H1 (cell line): ENCODE measurements at regions not wholly inside any gene's neighbourhood (a gene's known extent, or its start where the extent isn't known, plus 50 kb on each side); places are given as distances from the start of the nearest gene placed in this dataset.

Experiments
- CTCF ChIA-PET: fragments of 300-600 bp; sonication (Branson Sonifier 250); formaldehyde crosslinking; loops from one replicate; lab custom pipeline; 2021; ENCODE audit not compliant: partially characterized antibody; lab: Charles Lee
- POLR2A ChIA-PET: fragments of 300-600 bp; sonication (Branson Sonifier 250); formaldehyde crosslinking; loops from one replicate; lab custom pipeline; 2021; ENCODE audit warnings: inconsistent platforms; ENCODE audit not compliant: partially characterized antibody; lab: Charles Lee
- DNase-seq, 2 experiments: peaks; one replicate each; pipeline versions ENCODE4 v3.0.0 to v3.0.0-alpha.2; 2010 to 2022; ENCODE audit warnings: low spot score in 2 of 2, low read depth in 1 of 2, mixed read lengths in 1 of 2
- FAIRE-seq: peaks from 2 replicates; lab custom pipeline; 2011; peaks lifted over from hg19 to GRCh38; lab: Jason Lieb, UNC
- H2AFZ ChIP-seq: 2 replicates; pipeline ENCODE4 v1.8.1; 2012; ENCODE audit warnings: low read length, inconsistent platforms
- H2AK5ac ChIP-seq: 2 replicates; pipeline ENCODE4 v1.6.1; 2013; ENCODE audit warnings: low read depth, low read length
- H2BK120ac ChIP-seq: replicated peaks from 2 replicates; pipeline ENCODE3; 2013; ENCODE audit warnings: low read depth, low read length, inconsistent platforms
- H2BK12ac ChIP-seq: 2 replicates; pipeline ENCODE4 v1.6.1; 2013; ENCODE audit warnings: low read depth, low read length
- H2BK15ac ChIP-seq: 2 replicates; pipeline ENCODE4 v1.6.1; 2013; ENCODE audit warnings: low read length
- H2BK20ac ChIP-seq: 2 replicates; pipeline ENCODE4 v1.6.1; 2013; ENCODE audit warnings: low read length
- H2BK5ac ChIP-seq: 2 replicates; pipeline ENCODE4 v1.6.1; 2013; ENCODE audit warnings: low read depth, low read length
- H3K14ac ChIP-seq: 2 replicates; pipeline ENCODE4 v1.6.1; 2013; ENCODE audit warnings: inconsistent platforms; ENCODE audit not compliant: insufficient read length
- H3K18ac ChIP-seq: 2 replicates; pipeline ENCODE4 v1.6.1; 2013; ENCODE audit warnings: low read length; ENCODE audit errors: extremely low read depth
- H3K23ac ChIP-seq: 2 replicates; pipeline ENCODE4 v1.6.1; 2013; ENCODE audit warnings: inconsistent platforms; ENCODE audit not compliant: insufficient read length
- H3K23me2 ChIP-seq: 2 replicates; pipeline ENCODE4 v1.6.1; 2013; ENCODE audit warnings: low read depth, low read length
- H3K27ac ChIP-seq: 2 replicates; pipeline ENCODE4 v1.6.1; 2011; ENCODE audit warnings: low read depth, low read length, inconsistent platforms
- H3K27me3 ChIP-seq, 4 experiments: replicated peaks in 1 of 4; 1 replicate in 1 of 4; 2 replicates in 3 of 4; pipeline versions ENCODE4 v1.6.1 to v1.8.1; 2011 to 2013; ENCODE audit warnings: low read length in 3 of 4, mild to moderate bottlenecking in 3 of 4, inconsistent platforms in 2 of 4, mixed read lengths in 2 of 4, moderate library complexity in 1 of 4; ENCODE audit not compliant: control insufficient read depth in 3 of 4, insufficient read depth in 3 of 4; ENCODE audit errors: extremely low read depth in 1 of 4
- H3K36me3 ChIP-seq, 4 experiments: 2 replicates each; pipeline versions ENCODE4 v1.6.1 to v1.8.1; 2011 to 2013; ENCODE audit warnings: mild to moderate bottlenecking in 4 of 4, low read length in 3 of 4, moderate library complexity in 2 of 4, control low read depth in 1 of 4, inconsistent platforms in 1 of 4; ENCODE audit not compliant: insufficient read depth in 4 of 4, control insufficient read depth in 2 of 4
- H3K4ac ChIP-seq: replicated peaks from 2 replicates; pipeline ENCODE3; 2013; ENCODE audit warnings: low read length, low read depth, mixed read lengths, inconsistent platforms; ENCODE audit not compliant: insufficient read length
- H3K4me1 ChIP-seq, 4 experiments: replicated peaks in 1 of 4; 1 replicate in 1 of 4; 2 replicates in 3 of 4; pipeline versions ENCODE4 v1.6.1 to v1.8.1; 2011 to 2013; ENCODE audit warnings: low read length in 3 of 4, inconsistent platforms in 2 of 4, mixed read lengths in 1 of 4; ENCODE audit not compliant: insufficient read depth in 4 of 4, control insufficient read depth in 3 of 4
- H3K4me2 ChIP-seq, 2 experiments: 2 replicates each; pipeline versions ENCODE4 v1.6.1 to v1.8.1; 2011 to 2013; ENCODE audit warnings: low read depth in 2 of 2, low read length in 2 of 2, control low read depth in 1 of 2, inconsistent platforms in 1 of 2, mild to moderate bottlenecking in 1 of 2; ENCODE audit not compliant: insufficient read depth in 1 of 2
- H3K4me3 ChIP-seq, 4 experiments: fragments of 200-600, 300-600 bp in 1 of 4; sonication (generic), shearing (Covaris generic), sonication (Bioruptor Twin) in 1 of 4; 2 replicates each; pipeline versions ENCODE4 v1.5.1 to v1.8.1; 2011 to 2016; ENCODE audit warnings: low read length in 4 of 4, low read depth in 3 of 4, control low read depth in 2 of 4, inconsistent platforms in 2 of 4, mild to moderate bottlenecking in 2 of 4, mixed read lengths in 1 of 4, moderate library complexity in 1 of 4; ENCODE audit not compliant: insufficient read depth in 2 of 4; ENCODE audit errors: extremely low read depth in 1 of 4
- H3K56ac ChIP-seq: replicated peaks from 2 replicates; pipeline ENCODE3; 2013; ENCODE audit warnings: low read depth, mild to moderate bottlenecking, mixed read lengths, low read length, inconsistent platforms; ENCODE audit not compliant: insufficient read length
- H3K79me1 ChIP-seq: 2 replicates; pipeline ENCODE4 v1.6.1; 2013; ENCODE audit warnings: low read depth, low read length, control low read depth
- H3K79me2 ChIP-seq, 2 experiments: 2 replicates each; pipeline versions ENCODE4 v1.6.1 to v1.8.1; 2012 to 2013; ENCODE audit warnings: low read length in 2 of 2, mild to moderate bottlenecking in 2 of 2, inconsistent platforms in 1 of 2; ENCODE audit not compliant: insufficient read depth in 2 of 2, control insufficient read depth in 1 of 2
- H3K9ac ChIP-seq, 4 experiments: replicated peaks in 1 of 4; 1 replicate in 1 of 4; 2 replicates in 3 of 4; pipeline versions ENCODE4 v1.6.1 to v1.8.1; 2011 to 2013; ENCODE audit warnings: low read depth in 3 of 4, low read length in 3 of 4, control low read depth in 2 of 4, mild to moderate bottlenecking in 2 of 4, moderate library complexity in 2 of 4, inconsistent platforms in 1 of 4; ENCODE audit errors: extremely low read depth in 1 of 4
- H3K9me3 ChIP-seq, 2 experiments: 2 replicates each; pipeline versions ENCODE4 v1.6.1 to v1.8.1; 2012 to 2013; ENCODE audit warnings: mild to moderate bottlenecking in 2 of 2, moderate library complexity in 2 of 2, control low read depth in 1 of 2, inconsistent platforms in 1 of 2, low read depth in 1 of 2, low read length in 1 of 2, mixed read lengths in 1 of 2; ENCODE audit not compliant: insufficient read depth in 2 of 2
- H4K20me1 ChIP-seq, 2 experiments: replicated peaks in 1 of 2; 2 replicates each; pipeline versions ENCODE3 to v1.8.1; 2011 to 2013; ENCODE audit warnings: inconsistent platforms in 2 of 2, low read length in 2 of 2, mild to moderate bottlenecking in 1 of 2; ENCODE audit not compliant: insufficient read depth in 2 of 2, control insufficient read depth in 1 of 2
- H4K5ac ChIP-seq: 2 replicates; pipeline ENCODE4 v1.6.1; 2013; ENCODE audit warnings: low read length, low read depth, mixed read lengths, inconsistent platforms; ENCODE audit not compliant: insufficient read length
- H4K8ac ChIP-seq: 2 replicates; pipeline ENCODE4 v1.8.0; 2013; ENCODE audit warnings: mild to moderate bottlenecking, moderate library complexity, low read length, inconsistent platforms; ENCODE audit not compliant: insufficient read depth; ENCODE audit errors: extremely low read depth
- H4K91ac ChIP-seq: replicated peaks from 2 replicates; pipeline ENCODE3; 2013; ENCODE audit warnings: low read length, mixed read lengths, inconsistent platforms; ENCODE audit not compliant: insufficient read length
- BCL11A ChIP-seq, 2 experiments: IDR thresholded peaks; one replicate each; pipeline ENCODE4 v1.6.1; 2011; ENCODE audit warnings: low read depth in 2 of 2, low read length in 2 of 2, mild to moderate bottlenecking in 2 of 2
- CBX5 ChIP-seq: fragments of 300-800, 300-1000 bp; sonication (generic); IDR thresholded peaks from 2 replicates; pipeline ENCODE4 v1.7.1; 2016; ENCODE audit warnings: antibody characterized with exemption, low read length, low read depth
- E2F6 ChIP-seq: IDR thresholded peaks from 2 replicates; pipeline ENCODE4 v1.6.1; 2012; ENCODE audit warnings: inconsistent platforms
- KDM1A ChIP-seq: fragments of 200-600, 300-600 bp; sonication (generic); IDR thresholded peaks from 2 replicates; pipeline ENCODE4 v1.7.1; 2016; ENCODE audit warnings: mild to moderate bottlenecking, low read length, borderline replicate concordance
- KDM4A ChIP-seq: IDR thresholded peaks from one replicate; pipeline ENCODE4 v1.7.1; 2012; ENCODE audit warnings: low read depth, mild to moderate bottlenecking, moderate library complexity, low read length, inconsistent platforms; ENCODE audit not compliant: severe bottlenecking
- SUZ12 ChIP-seq: fragments of 200-600 bp; sonication (generic); IDR thresholded peaks from 2 replicates; pipeline ENCODE4 v1.6.1; 2012; ENCODE audit warnings: mild to moderate bottlenecking, inconsistent platforms, low read length, moderate library complexity, mixed read lengths
- WGBS, 2 experiments: shearing (Covaris generic) in 1 of 2; methylation state at CpG; one replicate each; pipeline versions ENCODE4 v1.1.6 to v1.1.7; 2013 to 2015; ENCODE audit warnings: low lambda C conversion rate in 2 of 2, mixed read lengths in 2 of 2, inconsistent platforms in 1 of 2, low coverage in 1 of 2, missing lambda C conversion rate in 1 of 2; ENCODE audit not compliant: insufficient replicate concordance in 2 of 2, insufficient coverage in 1 of 2, insufficient read length in 1 of 2; ENCODE audit errors: extremely low coverage in 1 of 2, missing lambda C conversion rate in 1 of 2; 5-methylcytosine and 5-hydroxymethylcytosine counted together

GRCh38 chr1:94614168-94614815 is 72.7 kb upstream of the F3 start:
- WGBS, 2 experiments: 91% methylated on average over 8 of the region's 8 CpGs; no CpG with 5 or more reads in 1 of the 2 experiments
- H3K9me3 ChIP-seq: no peaks in the 10 kb centered on the region; a peak in 1 of 4 replicates
- H3K23me2 ChIP-seq: no peaks in the 10 kb centered on the region
- DNase-seq (no peak), FAIRE-seq (no peak)
- H3K9ac ChIP-seq: no peak overlapping the region
- no peak overlapping the region for H3K27ac ChIP-seq
- H3K27me3 ChIP-seq: no peaks in the 10 kb centered on the region
- H4K8ac ChIP-seq: no peak overlapping the region
- no peaks in the 10 kb centered on the region for H3K36me3 ChIP-seq
- H4K91ac ChIP-seq: no peak overlapping the region
- no peak overlapping the region for H4K5ac ChIP-seq
- H3K4me1 ChIP-seq: no peaks in the 10 kb centered on the region; a peak in 1 of 7 replicates
- CTCF ChIA-PET: interaction anchor here (0.6 to 2.3 kb wide), 3 partner anchors 12 to 24 kb away, joined by 3 to 9 read pairs (median 3); no protein-coding TSS in a partner anchor
- no peak overlapping the region for H2BK12ac ChIP-seq
- no peak overlapping the region for H2AFZ ChIP-seq
- no peaks in the 10 kb centered on the region for H3K79me2 ChIP-seq
- no peaks in the 10 kb centered on the region for H3K79me1 ChIP-seq
- no peak overlapping the region for H2BK20ac ChIP-seq
- H3K14ac ChIP-seq: no peak overlapping the region
- no peak for TF ChIP-seq KDM1A
- no peak for TF ChIP-seq CBX5
- no peak for TF ChIP-seq E2F6
- no peak for TF ChIP-seq SUZ12
- TF ChIP-seq KDM4A: no peak
- no peak for TF ChIP-seq BCL11A (IDR thresholded peaks at IDR 0.05; ENCODE audit: low read depth in 2 of 2, low read length in 2 of 2)
- TF ChIP-seq, all 59 proteins: peak for 0
- Histone ChIP-seq H3K23ac (no peak overlapping the region), H3K4ac (no peak overlapping the region), H4K20me1 (no peaks in the 10 kb centered on the region), H2AK5ac (no peak overlapping the region), H2BK5ac (no peak overlapping the region), H3K4me2 (no peak overlapping the region), H3K18ac (no peak overlapping the region), H2BK15ac (no peak overlapping the region), H3K4me3 (no peak overlapping the region), H3K56ac (no peak overlapping the region), H2BK120ac (no peak overlapping the region)
- POLR2A ChIA-PET: interaction anchor here (1.3 kb wide), 1 partner anchor 11 kb away, joined by 3 read pairs; no protein-coding TSS in a partner anchor
